ENCODE measurements at regions not wholly inside any gene's neighbourhood (a gene's known extent, or its start where the extent isn't known, plus 50 kb on each side); places are given as distances from the start of the nearest gene placed in this dataset.

DNA sequence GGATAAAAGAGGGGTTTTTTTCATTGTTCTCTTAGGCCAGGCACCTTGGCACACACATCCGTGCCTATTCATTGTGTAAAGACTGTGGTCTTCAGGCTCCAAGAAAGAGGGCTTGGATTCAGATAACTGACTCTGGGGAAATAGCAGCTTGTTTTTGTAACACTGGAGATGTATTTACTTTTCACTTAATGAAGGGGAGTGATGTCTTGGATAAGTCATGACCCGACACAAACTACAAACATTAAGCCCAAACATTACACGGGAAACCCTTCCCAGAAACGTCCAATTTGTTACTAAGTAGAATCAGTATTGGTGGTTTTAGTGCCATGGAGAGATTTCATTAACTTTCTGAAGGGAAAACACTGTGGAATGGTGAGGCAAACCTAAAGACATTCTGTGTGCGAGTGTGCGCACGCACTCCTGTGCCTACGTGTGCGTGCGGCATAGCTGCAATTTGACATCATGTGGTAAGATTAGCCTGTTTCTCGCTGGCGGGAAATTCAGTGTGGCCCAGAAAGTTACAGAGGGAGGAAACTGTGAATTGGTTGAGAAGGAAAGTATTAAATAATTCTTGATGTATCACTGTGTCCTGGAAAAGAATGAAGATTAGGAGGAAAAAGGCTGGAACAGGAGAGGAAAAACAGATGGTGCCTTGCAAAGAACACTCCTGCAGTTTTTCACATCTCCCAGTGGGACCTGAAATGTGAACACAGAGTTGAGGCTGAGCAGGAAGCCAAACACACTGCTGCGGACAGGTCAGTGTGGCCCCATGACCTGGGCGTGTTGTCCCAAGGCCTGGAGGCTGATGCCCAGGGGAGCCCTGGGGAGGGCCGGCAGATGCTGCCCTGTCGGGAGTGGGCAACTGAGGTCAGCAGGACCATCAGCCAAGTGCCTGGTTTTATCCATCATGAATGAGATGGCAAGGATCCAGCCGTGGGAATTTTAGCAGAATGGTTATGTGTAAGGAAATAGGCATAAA, 108.5 kb downstream of the GAS1 start:
- TF ChIP-seq POLR2A (IDR thresholded peaks at IDR 0.05; ENCODE audit: low read length) = no peak
- TF ChIP-seq GATA1 (IDR thresholded peaks at IDR 0.05; ENCODE audit: low read depth, low read length) = no peak

Data from erythroblast (primary cell).